CD4-positive, alpha-beta T cell treated with Interleukin-6 at 100 ng/mL for 8 hours (primary cell): ENCODE measurements at regions not wholly inside any gene's neighbourhood (a gene's known extent, or its start where the extent isn't known, plus 50 kb on each side); places are given as distances from the start of the nearest gene placed in this dataset.

ENCODE experiments used
- DNase-seq: peaks from one replicate; pipeline ENCODE4 v3.0.0-alpha.2; 2020; ENCODE audit warnings: mixed read lengths, low spot score

DNA sequence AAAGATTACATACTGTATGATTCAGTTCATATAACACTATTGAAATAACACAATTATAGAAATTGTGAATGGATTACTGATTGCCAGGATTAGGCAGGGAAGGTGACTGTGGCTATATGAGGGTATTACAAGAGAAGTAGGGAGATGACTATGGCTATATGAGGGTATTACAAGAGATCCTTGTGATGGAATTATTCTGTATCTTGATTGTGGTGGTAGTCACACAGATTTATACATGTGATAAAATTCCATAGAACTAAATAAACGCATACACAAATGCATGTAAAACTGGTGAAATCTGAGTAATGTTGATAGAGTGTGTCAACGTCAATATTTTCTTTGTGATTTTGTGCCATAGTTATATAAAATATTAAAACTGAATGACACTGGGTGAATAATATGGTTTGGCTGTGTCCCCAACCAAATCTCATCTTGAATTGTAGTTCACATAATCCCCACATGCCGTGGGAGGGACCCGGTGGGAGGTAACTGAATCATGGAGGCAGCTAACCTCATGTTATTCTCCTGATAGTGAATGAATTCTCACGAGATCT lies 615.6 kb upstream of the PKN2 start:
- no peak for DNase-seq

DNA sequence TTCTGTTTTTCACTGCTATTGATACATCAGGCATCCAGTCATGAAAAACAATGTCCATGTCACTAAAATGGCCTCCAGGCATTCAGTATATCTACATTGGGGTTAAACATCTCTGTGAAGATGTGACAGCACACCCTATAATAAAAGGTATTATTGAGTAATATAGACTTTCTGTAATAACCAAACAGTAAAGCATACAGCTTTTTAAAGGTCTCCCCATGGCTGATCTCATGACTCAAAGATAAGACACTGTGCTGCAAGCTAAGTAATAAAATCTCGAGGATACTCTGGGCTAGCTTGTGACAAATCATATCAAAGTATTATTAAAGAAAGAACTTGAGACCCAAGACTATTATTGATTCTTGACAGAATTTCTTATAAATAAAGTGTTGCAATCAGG lies 613.1 kb upstream of the PKN2 start:
- DNase-seq: no peak

DNA sequence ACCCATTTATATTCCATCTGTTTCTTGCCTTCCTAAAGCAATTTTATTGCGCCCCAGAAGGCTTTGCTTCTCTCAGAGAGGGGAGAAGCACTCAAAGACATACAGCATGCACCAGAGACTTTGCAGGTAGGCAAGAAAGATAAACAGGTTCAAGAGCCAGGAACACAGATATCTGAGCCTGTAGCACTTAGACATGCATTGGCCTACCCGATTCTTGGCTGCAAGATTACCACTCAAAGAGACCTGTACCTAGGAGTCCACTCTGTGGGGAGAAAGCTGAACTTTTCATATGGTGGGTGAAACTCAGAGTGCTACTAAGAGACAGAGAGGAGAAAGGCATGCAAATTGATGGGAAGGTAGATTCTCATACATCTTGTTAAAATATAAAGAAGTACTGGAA lies 609.4 kb upstream of the PKN2 start:
- no peak for DNase-seq

DNA sequence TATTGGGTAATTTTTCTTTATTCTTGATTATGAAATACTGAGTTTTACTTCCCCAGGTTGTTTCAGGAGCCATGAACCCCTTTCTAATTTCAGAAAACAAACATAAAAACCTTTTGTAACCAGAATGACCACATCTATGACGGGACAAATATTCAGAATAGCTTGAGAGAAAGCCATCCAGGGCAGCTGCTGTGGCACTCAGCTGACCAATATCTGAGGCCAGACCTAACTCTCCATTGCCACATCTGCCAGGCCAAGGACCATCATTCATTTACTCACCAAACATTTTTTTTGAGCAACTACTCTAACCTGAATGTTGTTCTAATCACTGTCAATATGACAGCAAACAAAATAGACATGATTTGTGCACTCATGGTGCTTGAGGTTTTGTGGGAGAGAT lies 608.3 kb upstream of the PKN2 start:
- no peak for DNase-seq

DNA sequence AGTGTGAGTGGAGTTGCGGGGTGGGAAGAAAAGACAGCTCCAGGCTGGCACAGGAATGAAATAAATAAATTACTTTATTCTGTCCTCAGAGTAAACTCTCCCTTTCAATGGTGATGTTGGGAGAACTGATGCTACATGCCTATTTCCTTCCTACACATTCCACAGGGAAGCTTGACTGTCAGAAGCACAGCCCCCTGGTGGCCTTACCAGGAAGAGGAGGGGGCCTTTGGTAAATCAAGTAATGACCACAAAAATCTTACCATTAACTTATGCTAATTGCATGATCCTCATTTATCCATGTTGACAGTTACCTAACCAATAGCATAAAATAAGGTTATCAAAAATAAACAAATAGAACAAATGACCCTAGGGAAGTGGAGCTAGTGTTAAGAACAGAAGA lies 605.0 kb upstream of the PKN2 start:
- DNase-seq: no peak

DNA sequence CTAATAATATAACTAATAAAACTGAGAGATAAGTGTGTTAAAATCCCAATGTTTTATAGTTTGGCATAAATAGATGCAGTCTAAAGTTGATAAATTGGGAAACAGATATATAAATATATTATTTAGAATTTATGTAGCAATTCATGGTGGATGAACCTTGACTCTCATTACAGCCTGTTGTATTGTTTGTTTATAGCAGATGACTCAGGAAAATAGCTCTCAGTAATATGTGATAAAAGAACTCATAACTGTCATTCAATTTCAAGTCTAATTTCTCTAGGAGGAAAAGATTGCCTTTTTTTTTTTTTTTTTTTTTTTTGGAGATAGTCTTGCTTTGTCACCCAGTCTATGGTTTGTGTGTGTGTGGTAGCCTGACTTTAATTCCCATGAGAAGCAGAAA lies 603.2 kb upstream of the PKN2 start:
- no peak for DNase-seq

DNA sequence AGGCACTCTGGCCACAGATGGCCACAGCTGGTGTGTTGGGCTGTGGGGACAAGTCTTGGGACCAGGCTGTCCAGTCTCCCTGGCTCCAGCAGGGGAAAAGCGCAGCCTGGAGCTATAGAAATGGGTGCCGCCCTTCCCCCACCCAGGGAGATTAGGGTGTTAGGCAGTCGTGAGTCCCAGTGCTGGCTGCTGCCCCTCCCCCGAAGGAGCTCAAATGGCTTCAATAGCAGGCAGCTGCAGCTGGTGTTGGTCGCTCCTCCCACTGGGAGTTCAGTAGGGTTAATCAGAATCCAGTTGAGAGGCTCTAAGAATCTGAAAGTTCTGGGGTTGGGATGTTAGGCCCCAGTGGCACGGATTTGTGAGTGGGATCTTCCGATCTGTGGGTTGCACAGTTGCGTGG lies 595.6 kb upstream of the PKN2 start:
- no peak for DNase-seq

DNA sequence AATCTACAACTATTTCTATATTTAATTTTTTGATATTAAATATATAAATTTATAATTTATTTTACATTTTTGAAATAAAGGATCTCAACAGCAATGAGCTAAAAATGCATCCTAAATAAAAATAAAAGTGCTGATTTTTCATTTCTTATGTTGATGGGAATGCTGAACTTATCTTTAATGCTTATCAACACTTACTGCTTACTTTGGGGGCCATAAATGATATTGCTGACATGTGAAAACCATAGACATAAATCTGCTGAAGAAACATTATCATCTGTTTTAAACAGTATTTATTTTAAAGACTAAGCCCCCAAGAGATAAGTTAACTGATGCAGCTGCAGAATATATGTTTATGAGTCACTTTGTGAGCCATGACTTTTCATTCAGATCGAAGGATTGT lies 594.1 kb upstream of the PKN2 start:
- no peak for DNase-seq

DNA sequence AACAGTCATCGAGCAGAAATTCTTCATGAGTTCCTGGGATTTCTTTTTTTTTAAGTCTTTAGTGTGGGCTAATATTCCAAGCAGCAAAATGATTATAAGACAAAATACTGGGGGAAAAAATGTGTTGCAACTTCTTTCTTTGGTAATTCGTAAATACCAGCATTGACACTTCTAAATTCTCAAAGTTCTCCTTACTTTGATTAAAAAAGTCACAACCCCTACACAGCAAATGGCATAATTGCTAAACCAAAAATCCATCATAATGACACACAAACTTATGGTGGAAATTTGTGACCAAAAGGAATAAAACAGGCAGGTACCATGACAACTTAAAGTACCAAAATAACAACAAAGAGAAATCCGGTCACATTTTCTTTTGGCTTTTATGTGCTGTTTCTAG lies 585.2 kb upstream of the PKN2 start:
- no peak for DNase-seq

DNA sequence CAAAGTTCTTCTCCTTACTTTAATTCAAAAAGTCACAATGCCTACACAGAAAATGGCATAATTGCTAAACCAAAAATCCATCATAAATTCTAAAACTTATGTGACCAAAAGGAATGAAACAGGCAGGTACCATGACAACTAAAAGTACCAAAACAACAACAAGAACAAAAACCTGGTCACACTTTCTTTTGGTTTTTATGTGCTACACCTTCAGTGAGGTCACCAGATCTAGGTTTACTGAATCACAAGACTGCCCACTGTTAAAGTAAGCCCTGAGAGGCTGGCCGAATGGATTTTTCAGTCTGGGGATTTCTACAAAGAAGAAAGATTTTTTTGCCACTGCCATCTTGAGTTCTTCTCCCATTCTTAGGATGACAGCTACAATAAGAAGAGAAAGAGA lies 583.0 kb upstream of the PKN2 start:
- DNase-seq: no peak

DNA sequence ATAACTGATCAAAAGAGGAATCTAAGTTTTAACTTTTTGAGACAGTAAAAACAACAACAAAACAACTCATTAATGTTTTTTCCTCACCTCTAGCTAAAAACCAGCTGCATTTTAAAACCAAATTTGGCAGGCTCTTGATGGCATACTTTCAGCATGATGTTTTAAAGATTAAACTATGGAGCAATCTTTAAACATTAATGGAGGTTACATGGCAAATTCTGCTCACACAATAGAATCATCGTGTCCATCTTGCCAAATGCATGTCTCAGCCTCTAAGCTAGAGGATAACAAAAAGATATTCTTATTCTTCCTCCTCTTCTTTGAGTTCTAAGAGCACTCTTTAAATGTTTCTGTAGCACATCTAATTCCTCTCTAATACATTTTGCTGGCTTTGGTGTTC lies 579.8 kb upstream of the PKN2 start:
- no peak for DNase-seq

DNA sequence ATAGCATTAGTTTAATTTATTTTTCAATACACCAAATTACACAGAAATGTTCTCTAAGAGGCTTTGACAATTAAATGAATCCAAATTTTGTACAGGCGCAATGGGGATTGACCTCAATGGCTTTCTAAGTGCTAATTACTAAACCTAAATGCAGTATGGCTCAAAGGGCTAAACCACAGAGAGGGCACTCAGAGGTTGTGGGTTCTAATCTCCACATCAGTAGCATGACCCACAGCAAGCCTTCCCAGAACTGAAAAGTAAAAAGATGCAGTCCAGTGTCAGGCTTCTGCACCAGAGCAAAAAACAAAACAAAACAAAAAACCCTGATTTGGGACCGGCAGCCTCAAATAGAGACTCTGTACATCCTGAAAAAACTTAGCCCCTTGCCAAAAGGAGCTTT lies 579.2 kb upstream of the PKN2 start:
- DNase-seq: no peak

DNA sequence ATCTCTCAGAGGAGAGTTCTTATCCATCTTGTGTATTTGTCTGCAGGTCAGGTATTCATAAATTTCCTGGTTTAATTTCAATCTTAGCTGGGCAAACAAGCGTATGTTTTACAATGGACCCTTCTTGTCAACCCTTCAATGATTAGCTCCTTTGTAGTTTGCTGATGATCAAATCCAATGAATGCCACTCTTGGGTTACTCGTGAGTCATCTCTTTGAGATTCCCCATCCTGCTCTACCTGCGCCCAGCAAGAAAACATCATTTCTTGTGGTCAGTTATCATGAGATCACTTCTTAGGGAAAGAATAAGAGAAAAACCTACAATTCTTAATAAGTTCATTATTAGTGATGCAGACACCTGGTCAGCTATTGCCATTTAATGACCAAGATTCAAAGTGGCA lies 572.3 kb upstream of the PKN2 start:
- no peak for DNase-seq

DNA sequence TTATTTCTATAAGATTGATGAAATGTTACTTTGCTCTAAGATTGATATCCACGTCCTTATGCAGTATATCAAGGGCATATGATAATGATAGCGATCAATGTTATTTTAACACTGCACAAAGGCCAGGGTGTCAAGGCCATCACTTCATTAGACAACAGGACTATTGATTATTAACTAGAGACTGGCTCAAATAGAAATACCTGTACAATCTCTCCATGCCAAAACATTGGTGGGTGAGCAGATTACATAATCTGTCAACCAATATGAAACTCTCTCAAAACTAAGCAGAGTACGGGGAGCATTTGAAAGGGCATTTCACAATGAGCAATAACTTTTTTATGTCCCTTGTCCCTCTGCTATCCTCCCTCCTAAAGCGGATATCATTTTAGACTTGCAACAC lies 566.5 kb upstream of the PKN2 start:
- DNase-seq: no peak

DNA sequence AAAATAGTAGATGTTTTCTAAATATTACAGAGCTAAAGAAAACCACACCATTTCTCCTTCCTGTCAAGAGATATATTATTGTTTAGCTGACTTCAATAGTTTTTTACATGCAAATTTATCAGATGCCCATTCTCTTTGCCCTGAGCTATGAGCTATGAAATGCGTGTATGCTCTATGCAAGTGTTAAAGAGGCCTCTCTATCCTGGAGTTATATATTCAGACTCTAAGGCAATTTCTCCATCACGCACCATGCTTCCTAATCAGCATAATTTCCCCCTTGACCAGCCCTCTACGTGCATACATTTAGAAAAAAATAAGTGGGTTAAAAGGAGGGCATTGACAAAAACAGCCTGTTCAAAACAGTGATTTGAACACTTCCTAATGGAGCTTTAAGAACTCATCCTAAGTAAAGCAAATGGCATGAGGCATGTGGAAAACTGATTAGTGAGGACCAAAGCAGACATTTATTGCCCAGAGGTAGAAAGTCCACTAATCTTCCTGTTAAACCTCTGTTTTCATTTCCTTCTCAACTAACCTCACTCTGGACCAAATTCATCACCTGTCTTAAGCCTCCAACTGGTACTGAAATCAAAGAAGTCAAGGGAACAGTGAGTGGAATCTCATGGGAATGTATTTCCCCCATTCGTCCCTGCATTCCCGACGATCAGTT lies 565.8 kb upstream of the PKN2 start:
- DNase-seq: no peak

DNA sequence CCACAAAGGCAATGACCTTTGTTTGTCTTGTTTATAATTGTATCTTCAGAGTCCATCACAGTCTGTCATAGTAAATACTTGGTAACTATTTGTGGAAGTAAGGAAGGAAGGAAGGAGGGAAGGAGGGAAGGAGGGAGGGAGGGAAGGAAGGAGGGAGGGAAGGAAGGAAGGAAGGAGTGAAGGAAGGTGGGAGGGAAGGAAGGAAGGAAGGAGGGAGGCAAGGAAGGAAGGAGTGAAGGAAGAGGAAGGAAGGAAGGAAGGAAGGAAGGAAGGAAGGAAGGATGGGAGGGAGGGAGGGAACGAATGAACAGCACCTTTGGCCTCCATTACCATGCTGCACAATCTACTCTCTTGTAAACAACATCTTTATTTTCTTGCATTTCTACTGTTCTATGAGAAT lies 559.5 kb upstream of the PKN2 start:
- DNase-seq: no peak

DNA sequence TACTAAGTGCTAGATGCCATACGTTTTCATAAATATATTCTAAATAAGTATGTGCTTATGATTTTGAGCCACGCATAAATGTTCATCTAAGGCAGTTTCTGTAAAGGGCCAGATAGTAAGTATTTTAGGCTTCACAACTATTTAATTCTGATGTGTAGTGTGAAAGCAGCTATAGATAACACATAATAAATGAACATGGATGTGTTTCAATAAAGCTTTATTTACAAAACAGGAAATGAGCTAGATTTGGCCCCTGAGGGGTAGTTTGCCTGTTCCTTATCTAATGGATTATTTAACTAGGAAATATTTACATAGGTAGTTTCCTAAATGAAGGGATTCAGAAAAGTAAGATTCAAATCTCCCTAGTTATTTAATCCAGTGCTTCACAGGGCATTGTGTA lies 557.6 kb upstream of the PKN2 start:
- DNase-seq: no peak

DNA sequence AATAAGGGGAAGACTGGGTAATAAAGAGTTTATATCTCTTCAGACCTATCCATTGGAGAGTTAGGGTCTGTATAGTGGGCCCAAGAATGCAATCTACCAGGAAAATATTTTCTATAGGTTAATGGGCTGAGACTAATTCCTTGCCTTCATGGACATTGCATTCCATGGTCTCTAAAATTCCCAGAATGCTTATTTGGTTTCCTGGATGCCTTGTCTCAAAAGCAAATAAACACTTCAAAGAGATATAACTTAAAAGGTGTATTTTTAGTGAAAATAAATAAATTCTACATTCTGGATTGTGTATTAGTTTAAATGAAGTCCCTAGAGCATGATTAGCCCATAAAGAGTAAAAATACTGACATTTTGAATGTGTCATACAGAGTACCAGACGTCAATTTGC lies 550.1 kb upstream of the PKN2 start:
- no peak for DNase-seq

DNA sequence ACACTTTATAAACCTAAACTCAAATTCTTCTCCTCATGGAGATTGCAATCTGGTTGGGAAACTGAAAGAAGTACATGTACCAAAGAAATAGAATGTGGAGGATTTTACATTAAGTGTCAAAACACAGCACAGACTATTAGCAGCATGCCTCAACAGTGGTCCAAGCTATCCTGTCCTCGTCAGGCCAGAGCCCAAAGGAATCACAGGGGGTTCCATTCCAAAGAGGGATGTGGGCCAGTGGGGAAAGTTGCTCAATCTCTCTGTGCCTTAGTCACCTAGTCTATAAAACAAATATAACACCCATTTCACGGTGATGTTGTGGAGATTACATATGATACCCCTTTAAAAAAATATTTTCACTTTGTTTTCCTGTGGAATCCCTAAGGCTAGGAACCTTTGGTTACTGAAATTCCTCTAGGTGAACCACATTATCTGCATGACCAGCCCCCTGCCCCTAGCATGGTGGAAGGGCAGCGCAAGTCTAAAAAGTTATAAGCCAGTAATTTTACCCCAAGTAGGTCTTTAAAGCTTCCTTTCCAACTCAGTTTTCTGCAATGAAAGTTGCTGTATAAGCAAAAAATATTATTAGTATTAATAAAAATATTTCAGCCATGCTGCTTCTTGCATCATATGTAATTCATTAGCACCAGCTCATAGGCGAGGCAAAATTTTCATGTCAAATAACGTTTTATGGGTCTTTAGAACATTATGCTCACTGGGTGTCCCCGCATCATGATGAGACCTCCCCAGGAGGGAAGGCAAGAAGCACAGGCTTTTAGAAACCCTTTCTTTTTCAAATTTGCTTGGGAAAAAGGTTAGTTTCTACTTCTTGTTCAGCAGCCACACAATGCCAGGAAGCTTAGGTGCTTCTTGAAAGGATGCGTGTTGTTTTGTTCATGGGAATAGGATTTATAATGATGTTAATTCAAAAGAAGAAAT lies 548.8 kb upstream of the PKN2 start:
- DNase-seq: no peak

DNA sequence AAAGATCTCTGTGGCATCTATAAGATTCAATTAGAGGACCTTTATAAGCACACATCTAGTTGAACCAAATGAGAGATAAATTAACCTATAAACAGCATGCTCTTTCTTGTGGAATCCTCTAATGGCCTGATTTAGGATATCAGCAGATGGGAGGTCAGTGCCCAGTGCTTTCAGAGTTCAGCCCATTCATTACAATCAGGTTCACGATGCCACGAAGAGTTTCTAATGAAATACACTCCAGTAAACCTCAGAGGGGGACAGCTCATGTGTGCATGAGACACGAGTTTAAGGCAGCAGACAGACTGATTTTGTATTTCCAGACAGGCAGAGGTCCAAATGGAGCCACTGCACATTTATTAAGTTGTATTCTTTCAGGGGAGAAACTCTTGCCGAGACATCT lies 544.4 kb upstream of the PKN2 start:
- DNase-seq: no peak

DNA sequence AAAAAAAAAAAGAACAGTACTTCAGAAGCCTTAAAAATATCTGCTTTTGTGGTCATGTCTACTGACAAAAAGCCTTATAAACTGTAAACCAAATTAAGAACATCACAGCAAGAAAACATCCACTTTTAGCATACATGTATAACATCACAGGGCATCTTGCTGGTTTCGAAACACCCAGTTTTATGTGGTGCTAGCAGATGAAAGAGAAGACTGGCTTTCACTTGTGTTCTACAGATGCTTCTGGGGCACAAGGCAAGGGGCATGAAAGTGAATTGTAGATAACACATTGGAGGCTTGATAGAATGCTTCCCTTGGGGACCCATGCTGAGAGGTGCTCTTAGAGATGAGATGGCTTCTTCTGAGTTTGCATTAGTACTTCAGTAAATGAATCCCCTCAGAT lies 543.7 kb upstream of the PKN2 start:
- no peak for DNase-seq

DNA sequence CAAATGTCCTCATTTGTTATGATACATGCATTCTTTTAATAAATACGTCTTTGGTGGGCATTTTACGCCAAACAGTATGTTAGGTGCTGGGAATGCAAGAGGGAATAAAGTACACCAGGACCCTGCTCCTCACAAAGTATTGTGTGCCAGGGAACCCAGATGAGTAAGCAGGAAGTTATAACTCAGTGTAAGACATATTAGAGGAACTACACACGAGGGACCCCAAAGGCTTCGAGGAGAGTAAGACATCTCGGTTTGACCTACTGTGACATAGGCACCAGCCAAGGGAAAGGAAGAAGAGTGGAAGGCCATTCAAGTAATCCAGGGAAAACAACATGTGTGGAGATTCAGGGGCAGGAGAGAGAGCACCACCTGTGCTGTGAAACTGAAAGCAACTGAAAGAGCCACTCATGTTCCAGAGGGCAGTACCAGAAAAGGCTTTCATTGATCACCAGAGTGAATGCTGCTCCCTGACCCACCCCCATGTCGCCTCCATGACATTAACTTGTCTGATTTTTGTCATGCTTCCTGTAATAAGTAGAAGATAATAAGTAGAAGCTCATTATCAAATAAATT lies 542.5 kb upstream of the PKN2 start:
- DNase-seq: no peak

DNA sequence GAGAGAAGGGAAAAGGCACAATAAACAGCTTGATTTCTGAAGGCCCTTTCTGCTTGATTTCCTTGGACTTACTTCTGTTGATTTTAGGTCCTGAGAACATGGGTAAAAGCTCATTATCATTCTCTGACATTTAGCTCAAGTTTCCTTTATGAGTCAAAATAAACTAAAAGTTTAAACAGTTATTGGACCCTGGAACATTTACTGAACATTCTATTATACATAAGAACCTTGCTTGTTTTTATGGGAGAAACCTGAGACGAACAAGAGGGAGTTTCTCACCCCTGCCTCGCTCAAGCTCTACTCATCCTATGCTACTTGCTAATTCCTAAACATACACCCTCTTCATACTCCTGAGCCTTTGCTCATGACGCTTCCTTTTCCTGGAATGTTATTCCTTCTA lies 538.3 kb upstream of the PKN2 start:
- DNase-seq: no peak
